GM12892 (cell line): ENCODE measurements at regions not wholly inside any gene's neighbourhood (a gene's known extent, or its start where the extent isn't known, plus 50 kb on each side); places are given as distances from the start of the nearest gene placed in this dataset.
"Not testable (repeated sequence)": the region's sequence is repeated elsewhere in the genome, so short reads cannot be mapped to it uniquely, and the experiment has no call there.

ENCODE experiments used
- DNase-seq: peaks from one replicate; pipeline ENCODE4 v3.0.0; 2011; ENCODE audit not compliant: insufficient read length
- FAIRE-seq: peaks from 2 replicates; lab custom pipeline; 2011; peaks lifted over from hg19 to GRCh38; lab: Jason Lieb, UNC
- POLR2A ChIP-seq: IDR thresholded peaks from 2 replicates; pipeline ENCODE4 v1.6.1; 2011; ENCODE audit warnings: low read depth, low read length, control low read depth
- POLR2AphosphoS5 ChIP-seq: IDR thresholded peaks from 2 replicates; pipeline ENCODE4 v1.6.1; 2011; ENCODE audit warnings: low read depth, low read length, control low read depth
- TAF1 ChIP-seq: IDR thresholded peaks from 2 replicates; pipeline ENCODE4 v1.6.1; 2011; ENCODE audit warnings: low read depth, mild to moderate bottlenecking, control low read depth, low read length, borderline replicate concordance

DNA sequence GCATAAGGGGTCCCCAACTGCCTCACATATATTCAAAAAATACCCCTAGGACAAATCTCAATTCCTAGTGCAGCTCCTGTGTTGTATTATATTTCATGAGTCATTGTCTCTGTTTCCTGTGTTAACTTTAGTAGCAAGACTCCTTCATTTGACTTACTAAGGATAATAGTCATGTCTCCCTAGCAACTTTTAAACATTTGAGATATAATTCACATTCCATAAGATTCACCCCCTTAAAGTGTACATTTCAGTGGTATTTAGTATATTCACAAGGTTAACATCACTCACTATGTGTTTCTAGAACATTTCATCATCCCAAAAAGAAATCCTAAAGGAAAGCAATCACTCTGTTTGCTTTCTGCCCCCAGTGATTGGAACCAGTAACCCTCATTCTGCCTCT is 121.3 kb upstream of the WNT7A start:
- TF ChIP-seq POLR2AphosphoS5: no peak
- TF ChIP-seq TAF1: no peak
- TF ChIP-seq POLR2A: no peak
- no peak for FAIRE-seq
- DNase-seq: no peak

DNA sequence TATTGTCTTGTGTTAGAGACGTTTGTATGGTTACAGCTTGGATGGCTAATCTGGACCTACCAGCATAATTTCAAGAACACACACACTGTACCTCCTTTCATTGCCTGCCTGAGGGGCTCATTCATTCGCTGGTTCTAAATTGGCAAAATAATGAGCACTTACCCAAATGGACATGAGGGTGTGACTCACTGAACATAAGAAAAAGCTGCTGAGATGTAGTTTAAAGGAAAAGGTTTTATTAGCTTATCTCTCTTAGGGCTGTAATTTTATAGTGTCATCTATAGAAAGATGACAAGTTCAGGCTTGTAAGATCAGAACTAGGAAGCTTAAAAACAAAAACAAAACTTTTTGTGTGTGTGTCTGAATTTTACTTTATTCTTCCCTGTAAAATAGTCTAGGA is 120.7 kb upstream of the WNT7A start:
- TF ChIP-seq POLR2A (no peak), POLR2AphosphoS5 (no peak), TAF1 (no peak)
- DNase-seq: no peak

DNA sequence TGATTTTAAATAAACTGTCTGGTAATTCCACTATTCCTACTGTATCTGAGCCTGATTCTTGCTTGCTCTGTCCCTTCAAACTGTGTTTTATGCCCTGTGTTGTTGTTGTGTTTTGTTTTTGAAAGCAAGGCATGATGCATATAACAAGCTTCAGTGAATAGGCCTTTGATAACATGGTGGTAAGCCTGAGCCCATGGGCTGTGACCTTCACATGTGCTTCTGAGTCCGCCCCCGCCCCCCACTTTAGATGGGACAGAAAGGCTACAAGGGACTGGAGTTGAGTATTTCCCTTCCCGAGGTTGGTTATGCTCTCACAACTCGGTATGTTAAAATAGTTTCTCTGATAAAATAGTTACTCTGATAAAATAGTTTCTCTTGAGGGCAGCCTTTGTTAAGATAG is 119.0 kb upstream of the WNT7A start:
- DNase-seq (no peak), FAIRE-seq (no peak)
- no peak for TF ChIP-seq POLR2A
- TF ChIP-seq TAF1: no peak
- TF ChIP-seq POLR2AphosphoS5: no peak

More for the DNA sequence above, 120.7 kb upstream of the WNT7A start:
- FAIRE-seq: no peak

DNA sequence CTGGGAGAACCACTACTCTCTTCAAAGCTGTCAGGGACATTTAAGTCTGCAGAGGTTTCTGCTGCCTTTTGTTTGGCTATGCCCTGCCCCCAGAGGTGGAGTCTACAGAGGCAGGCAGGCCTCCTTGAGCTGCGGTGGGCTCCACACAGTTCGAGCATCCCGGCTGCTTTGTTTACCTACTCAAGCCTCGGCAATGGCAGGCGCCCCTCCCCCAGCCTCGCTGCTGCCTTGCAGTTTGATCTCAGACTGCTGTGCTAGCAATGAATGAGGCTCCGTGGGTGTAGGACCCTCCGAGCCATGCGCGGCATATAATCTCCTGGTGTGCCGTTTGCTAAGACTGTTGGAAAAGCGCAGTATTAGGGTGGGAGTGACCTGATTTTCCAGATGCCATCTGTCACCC is 115.3 kb upstream of the WNT7A start:
- not testable (repeated sequence) for DNase-seq, FAIRE-seq

DNA sequence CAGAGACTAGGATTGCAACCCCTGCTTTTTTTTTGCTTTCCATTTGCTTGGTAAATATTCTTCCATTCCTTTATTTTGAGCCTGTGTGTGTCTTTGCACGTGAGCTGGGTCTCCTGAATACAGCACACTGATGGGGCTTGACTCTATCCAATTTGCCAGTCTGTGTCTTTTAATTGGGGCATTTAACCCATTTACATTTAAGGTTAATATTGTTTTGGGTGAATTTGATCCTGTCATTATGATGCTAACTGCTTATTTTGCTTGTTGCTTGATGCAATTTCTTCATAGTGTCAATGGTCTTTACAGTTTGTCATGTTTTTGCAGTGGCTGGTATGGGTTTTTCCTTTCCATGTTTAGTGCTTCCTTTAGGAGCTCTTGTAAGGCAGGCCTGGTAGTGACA is 109.1 kb upstream of the WNT7A start:
- FAIRE-seq, DNase-seq: not testable (repeated sequence)

DNA sequence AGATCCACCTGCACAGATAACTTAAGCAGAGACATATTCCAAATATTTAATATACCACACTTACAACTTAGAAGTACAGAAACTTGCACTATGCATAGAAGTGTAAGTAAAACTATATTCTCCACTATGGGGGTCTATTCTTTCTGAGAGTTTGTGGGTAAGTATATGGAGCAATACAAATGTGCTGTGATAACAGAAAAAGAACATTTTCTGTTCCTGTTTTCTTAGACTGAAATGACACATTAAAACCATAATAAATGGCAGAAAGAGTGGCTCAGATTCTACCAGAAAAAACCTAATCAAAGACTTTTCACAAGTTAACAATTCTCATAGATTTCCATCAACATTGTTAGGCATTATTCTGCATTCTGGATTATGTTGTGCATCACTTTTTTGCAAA is 96.6 kb upstream of the WNT7A start:
- TF ChIP-seq POLR2AphosphoS5: no peak
- no peak for TF ChIP-seq TAF1
- TF ChIP-seq POLR2A: no peak
- no peak for DNase-seq
- no peak for FAIRE-seq

DNA sequence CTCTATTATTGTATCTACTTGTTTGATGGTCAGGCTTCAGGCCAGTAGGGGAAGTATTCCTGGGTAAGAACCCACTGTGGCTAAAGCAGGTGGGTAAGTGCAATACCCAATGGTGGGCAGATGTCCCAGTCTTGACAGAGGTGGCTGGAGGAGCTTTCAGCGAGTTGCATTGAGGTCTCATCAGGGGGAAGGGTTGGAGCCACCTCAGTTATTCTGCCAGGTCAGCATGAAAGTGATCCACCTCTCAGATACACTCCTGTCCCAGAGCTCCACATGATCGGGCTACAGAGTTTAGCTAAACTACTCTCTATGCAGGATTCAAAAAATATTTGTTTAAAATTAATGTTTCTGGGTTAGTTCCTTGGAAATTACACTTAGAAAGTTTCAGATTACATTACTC is 95.8 kb upstream of the WNT7A start:
- TF ChIP-seq POLR2AphosphoS5: no peak
- TF ChIP-seq POLR2A: no peak
- DNase-seq (no peak), FAIRE-seq (no peak)

DNA sequence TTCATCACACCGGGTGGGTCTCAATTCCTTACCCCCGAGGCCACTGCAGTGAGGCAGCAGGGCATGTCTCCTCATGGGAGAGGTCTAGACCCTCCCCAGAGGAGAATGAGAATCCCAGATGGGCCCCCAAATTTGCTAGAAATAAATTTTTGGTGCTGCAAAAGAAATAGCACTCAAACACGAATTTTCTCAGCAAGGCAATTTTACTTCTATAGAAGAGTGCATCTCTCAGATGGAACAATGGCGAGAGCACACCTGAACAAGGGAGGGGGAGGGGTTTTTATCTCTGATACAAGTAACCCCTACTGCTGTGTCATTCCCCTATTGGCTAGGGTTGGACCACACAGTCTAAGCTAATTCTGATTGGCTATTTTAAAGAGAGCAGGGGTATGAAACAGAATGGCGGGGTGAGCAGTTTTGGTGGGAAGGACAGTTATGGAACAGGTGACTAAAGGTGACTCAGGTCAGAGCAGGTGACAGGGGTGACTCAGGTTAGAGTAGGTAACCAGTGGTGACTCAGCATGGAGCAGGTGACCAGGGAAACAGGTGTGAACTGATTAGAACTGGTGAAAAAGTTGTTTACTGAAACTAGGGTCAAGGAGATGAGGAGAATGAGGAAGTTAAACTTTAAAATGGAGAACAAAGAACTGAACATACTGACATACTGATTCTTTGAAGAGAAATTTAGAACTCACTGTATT is 93.0 kb upstream of the WNT7A start:
- DNase-seq (no peak), FAIRE-seq (no peak)
- TF ChIP-seq TAF1: no peak

DNA sequence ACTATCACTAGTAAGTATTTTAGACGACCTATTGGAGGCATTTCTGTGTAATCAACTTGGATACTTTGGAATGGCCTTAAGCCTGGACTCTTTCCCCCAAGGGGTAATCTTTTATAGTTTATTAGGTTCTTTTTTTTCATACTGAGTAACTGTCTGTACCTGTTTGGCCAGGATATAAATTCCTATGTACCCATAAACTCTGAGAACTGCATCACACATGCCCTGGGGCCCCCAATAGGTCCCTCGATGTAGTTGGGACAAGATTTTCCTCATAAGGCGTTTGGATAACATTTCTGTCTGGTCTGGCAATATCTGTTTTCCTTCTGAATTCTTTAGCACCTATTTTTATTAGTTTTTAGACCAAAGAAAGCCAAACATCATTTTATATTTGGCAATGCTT is 86.4 kb upstream of the WNT7A start:
- no peak for DNase-seq
- TF ChIP-seq POLR2A (no peak), POLR2AphosphoS5 (no peak), TAF1 (no peak)
- FAIRE-seq: no peak

DNA sequence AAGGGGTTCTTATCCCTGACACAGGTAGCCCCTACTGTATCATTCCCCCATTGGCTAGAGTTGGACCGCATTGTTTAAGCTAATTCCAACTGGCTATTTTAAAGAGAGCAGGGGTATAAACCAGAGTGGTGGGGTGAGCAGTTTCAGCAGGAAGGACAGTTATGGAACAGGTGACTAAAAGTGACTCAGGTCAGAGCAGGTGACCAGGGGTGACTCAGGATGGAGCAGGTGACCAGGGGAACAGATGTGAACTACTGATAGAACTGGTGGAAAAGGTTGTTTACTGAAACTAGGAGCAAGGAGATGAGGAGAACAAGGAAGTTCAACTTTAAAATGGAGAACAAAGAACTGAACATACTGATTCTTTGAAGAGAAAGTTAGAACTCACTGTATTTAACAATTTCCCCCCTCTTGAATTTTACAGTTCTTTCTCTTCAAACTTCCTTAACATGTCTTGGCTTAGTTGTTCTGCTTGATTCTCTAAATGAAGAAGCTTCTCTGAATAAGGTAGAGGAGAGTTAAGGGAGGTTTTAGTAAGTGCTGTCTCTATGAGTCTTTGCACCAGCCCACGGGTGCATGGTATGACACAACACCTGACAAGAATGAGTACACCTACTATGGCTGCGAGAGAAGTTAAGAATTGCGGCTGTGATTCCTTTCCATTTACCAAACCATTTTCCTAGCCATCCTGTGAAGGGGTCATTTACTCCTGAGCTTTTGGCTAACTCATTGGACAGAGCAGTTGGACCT is 83.4 kb upstream of the WNT7A start:
- no peak for TF ChIP-seq POLR2AphosphoS5
- TF ChIP-seq POLR2A: no peak
- TF ChIP-seq TAF1: no peak
- DNase-seq (no peak), FAIRE-seq (no peak)

DNA sequence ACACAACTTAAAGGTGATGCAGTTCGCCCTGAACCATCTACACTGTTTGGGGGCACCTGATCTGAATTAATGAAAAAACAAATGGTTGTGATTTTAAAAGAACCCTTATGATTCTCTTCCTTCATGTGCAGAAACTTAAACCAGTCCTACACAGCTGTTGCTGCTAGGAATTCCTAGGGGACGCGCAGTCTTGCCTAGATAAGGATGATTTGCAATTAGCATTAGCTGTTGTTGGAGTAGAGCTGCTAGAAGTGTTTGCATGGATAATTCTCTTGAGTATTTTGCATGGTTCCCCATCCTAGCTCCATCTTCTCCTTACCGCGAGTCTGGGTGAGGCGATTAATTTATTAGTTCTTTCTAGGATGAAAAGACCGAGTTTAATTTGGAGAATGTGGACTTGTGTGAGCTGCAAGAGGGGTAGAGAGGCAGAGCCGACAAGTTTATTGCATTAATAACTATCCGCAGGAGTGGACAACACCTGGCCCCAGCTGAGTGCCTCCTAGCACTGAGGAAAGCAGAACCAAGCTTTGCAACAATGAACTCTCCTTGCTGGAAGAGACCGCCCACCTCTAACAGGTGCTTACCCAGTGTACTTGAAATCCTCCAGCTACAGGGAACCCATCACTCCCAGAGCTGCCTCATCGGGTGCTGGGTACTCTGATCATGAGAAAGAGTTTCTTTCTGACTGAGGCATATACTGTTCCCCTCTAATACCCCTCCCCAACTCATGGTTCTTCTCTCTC is 75.0 kb upstream of the WNT7A start:
- FAIRE-seq (no peak), DNase-seq (no peak)
- TF ChIP-seq POLR2A: no peak
- no peak for TF ChIP-seq TAF1
- TF ChIP-seq POLR2AphosphoS5: no peak

DNA sequence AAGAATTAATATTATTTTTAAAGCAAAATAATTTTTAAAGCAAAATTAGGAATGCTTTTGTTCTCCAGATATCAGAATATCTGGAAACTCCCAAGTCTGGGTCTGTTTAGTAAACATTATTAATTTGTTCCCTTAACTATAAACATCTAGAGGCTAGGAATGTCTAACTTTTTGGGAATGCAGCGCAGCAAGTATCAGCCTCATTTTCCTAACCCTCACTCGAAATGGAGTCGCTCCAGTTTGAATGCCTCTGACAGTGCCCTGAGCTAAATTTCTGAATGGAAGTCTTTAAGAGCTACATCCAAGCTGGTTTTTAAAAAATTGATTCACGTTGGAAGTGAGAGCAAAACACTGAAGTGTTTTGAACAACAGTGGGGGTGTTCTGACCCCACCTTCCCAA is 74.4 kb upstream of the WNT7A start:
- DNase-seq (no peak), FAIRE-seq (no peak)
- no peak for TF ChIP-seq TAF1
- TF ChIP-seq POLR2AphosphoS5: no peak
- TF ChIP-seq POLR2A: no peak
